ENCODE measurements at regions not wholly inside any gene's neighbourhood (a gene's known extent, or its start where the extent isn't known, plus 50 kb on each side); places are given as distances from the start of the nearest gene placed in this dataset.

GRCh38 chr11:104490182-104490581, 326.2 kb upstream of the PDGFD start (continued):
- TF ChIP-seq, protein P1, sequence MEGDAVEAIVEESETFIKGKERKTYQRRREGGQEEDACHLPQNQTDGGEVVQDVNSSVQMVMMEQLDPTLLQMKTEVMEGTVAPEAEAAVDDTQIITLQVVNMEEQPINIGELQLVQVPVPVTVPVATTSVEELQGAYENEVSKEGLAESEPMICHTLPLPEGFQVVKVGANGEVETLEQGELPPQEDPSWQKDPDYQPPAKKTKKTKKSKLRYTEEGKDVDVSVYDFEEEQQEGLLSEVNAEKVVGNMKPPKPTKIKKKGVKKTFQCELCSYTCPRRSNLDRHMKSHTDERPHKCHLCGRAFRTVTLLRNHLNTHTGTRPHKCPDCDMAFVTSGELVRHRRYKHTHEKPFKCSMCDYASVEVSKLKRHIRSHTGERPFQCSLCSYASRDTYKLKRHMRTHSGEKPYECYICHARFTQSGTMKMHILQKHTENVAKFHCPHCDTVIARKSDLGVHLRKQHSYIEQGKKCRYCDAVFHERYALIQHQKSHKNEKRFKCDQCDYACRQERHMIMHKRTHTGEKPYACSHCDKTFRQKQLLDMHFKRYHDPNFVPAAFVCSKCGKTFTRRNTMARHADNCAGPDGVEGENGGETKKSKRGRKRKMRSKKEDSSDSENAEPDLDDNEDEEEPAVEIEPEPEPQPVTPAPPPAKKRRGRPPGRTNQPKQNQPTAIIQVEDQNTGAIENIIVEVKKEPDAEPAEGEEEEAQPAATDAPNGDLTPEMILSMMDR (IDR thresholded peaks at IDR 0.05; ENCODE audit: control extremely low read depth in 1 of 3, insufficient read depth in 1 of 3, low read depth in 1 of 3, low read length in 3 of 3), result no peak
- no peak for TF ChIP-seq POLR2A (IDR thresholded peaks at IDR 0.05; ENCODE audit: control extremely low read depth in 1 of 2, low read depth in 2 of 2, low read length in 2 of 2)
- no peak for TF ChIP-seq SUZ12 (IDR thresholded peaks at IDR 0.05; ENCODE audit: low read length)
- no peak for TF ChIP-seq SP4 (IDR thresholded peaks at IDR 0.05; ENCODE audit: low read length)
- TF ChIP-seq GABPA (IDR thresholded peaks at IDR 0.05; ENCODE audit: borderline replicate concordance, insufficient read depth, low read length), result no peak

Measured in H1 (cell line).